B cell (primary cell): ENCODE measurements at regions not wholly inside any gene's neighbourhood (a gene's known extent, or its start where the extent isn't known, plus 50 kb on each side); places are given as distances from the start of the nearest gene placed in this dataset.
"Not testable (repeated sequence)": the region's sequence is repeated elsewhere in the genome, so short reads cannot be mapped to it uniquely, and the experiment has no call there.

Source experiments
- ATAC-seq: fragments of 200-7000 bp; cut with Tn5 transposase; one replicate; pipeline ENCODE4 v1.10.0; 2021; ENCODE audit warnings: low read depth, mild to moderate bottlenecking, moderate number of reproducible peaks, moderate library complexity
- CTCF ChIA-PET: fragments of 350-600 bp; sonication (Branson Sonifier 250); formaldehyde crosslinking; loops from one replicate; lab custom pipeline; 2021; ENCODE audit warnings: antibody characterized with exemption, inconsistent platforms; lab: Charles Lee
- POLR2A ChIA-PET: fragments of 350-600 bp; sonication (Branson Sonifier 250); formaldehyde crosslinking; loops from one replicate; lab custom pipeline; 2021; ENCODE audit warnings: antibody characterized with exemption; lab: Charles Lee
- DNase-seq: peaks from one replicate; pipeline ENCODE4 v3.0.0; 2013
- H2AFZ ChIP-seq: 2 replicates; pipeline ENCODE4 v1.6.1; 2012; ENCODE audit warnings: mild to moderate bottlenecking, low read depth, low read length; ENCODE audit not compliant: insufficient read depth, poor library complexity, severe bottlenecking
- H3K27ac ChIP-seq, 2 donors: 1 replicate in 1 of 2; 2 replicates in 1 of 2; pipeline ENCODE4 v1.5.1; 2012 to 2013; ENCODE audit warnings: low read length in 2 of 2, mild to moderate bottlenecking in 2 of 2, moderate library complexity in 1 of 2
- H3K27me3 ChIP-seq, 4 experiments: fragments of 200-600 bp in 1 of 4; sonication (generic) in 1 of 4; replicated peaks in 1 of 4; 1 replicate in 2 of 4; 2 replicates in 2 of 4; pipeline versions ENCODE4 v1.6.1 to v1.7.0; 2013 to 2016; ENCODE audit warnings: low read length in 3 of 4, mild to moderate bottlenecking in 2 of 4, mixed read lengths in 1 of 4, moderate library complexity in 1 of 4; ENCODE audit not compliant: insufficient read depth in 4 of 4, control insufficient read depth in 3 of 4; ENCODE audit errors: control extremely low read depth in 1 of 4
- H3K36me3 ChIP-seq, 2 experiments: replicated peaks in 1 of 2; 1 replicate in 1 of 2; 2 replicates in 1 of 2; pipeline versions ENCODE4 v1.6.1 to v1.7.1; 2013; ENCODE audit warnings: low read length in 1 of 2; ENCODE audit not compliant: insufficient read depth in 2 of 2, control insufficient read depth in 1 of 2; ENCODE audit errors: control extremely low read depth in 1 of 2, extremely low read depth in 1 of 2
- H3K4me1 ChIP-seq, 2 donors: fragments of 200-600 bp in 1 of 2; sonication (generic) in 1 of 2; 1 replicate in 1 of 2; 2 replicates in 1 of 2; pipeline versions ENCODE4 v1.5.1 to v1.6.1; 2013 to 2017; ENCODE audit warnings: low read length in 2 of 2; ENCODE audit not compliant: control insufficient read depth in 2 of 2, insufficient read depth in 2 of 2
- H3K4me2 ChIP-seq: replicated peaks from 2 replicates; pipeline ENCODE3; 2012; ENCODE audit warnings: mild to moderate bottlenecking, low read depth, low read length; ENCODE audit not compliant: poor library complexity, severe bottlenecking
- H3K4me3 ChIP-seq, 5 experiments: fragments of 200-600 bp in 1 of 5; sonication (generic) in 1 of 5; 1 replicate in 3 of 5; 2 replicates in 2 of 5; pipeline versions ENCODE4 v1.5.1 to v1.7.0; 2011 to 2016; ENCODE audit warnings: low read length in 4 of 5, mild to moderate bottlenecking in 4 of 5, low read depth in 2 of 5, control low read depth in 1 of 5, moderate library complexity in 1 of 5; ENCODE audit not compliant: insufficient read depth in 1 of 5; ENCODE audit errors: control extremely low read depth in 1 of 5, extremely low read depth in 1 of 5
- H3K79me2 ChIP-seq: fragments of 200-600 bp; sonication (generic); one replicate; pipeline ENCODE4 v1.6.0; 2016; ENCODE audit warnings: low read length; ENCODE audit not compliant: control insufficient read depth, insufficient read depth
- H3K9ac ChIP-seq: fragments of 200-600 bp; sonication (generic); 2 replicates; pipeline ENCODE4 v1.6.1; 2017; ENCODE audit warnings: mild to moderate bottlenecking, low read length, moderate library complexity
- H3K9me3 ChIP-seq, 3 donors: one replicate each; pipeline versions ENCODE4 v1.6.1 to v1.7.1; 2013; ENCODE audit warnings: low read length in 2 of 3; ENCODE audit not compliant: control insufficient read depth in 2 of 3, insufficient read depth in 1 of 3; ENCODE audit errors: control extremely low read depth in 1 of 3
- H4K20me1 ChIP-seq: 2 replicates; pipeline ENCODE4 v1.6.0; 2012; ENCODE audit warnings: mild to moderate bottlenecking, low read length; ENCODE audit not compliant: insufficient read depth, control insufficient read depth, poor library complexity, severe bottlenecking
- H3K27ac Mint-ChIP-seq: one replicate; pipeline ENCODE4 v1.8.0; 2021; ENCODE audit warnings: mixed read lengths
- H3K27me3 Mint-ChIP-seq: one replicate; pipeline ENCODE4 v1.8.0; 2021; ENCODE audit warnings: mixed read lengths
- H3K4me1 Mint-ChIP-seq: one replicate; pipeline ENCODE4 v1.8.0; 2021; ENCODE audit warnings: mixed read lengths
- H3K4me3 Mint-ChIP-seq: one replicate; pipeline ENCODE4 v1.8.0; 2021; ENCODE audit warnings: mixed read lengths
- H3K9me3 Mint-ChIP-seq: one replicate; pipeline ENCODE4 v1.8.0; 2022; ENCODE audit warnings: mixed read lengths; ENCODE audit not compliant: insufficient read depth
- CTCF ChIP-seq: fragments of 200-600 bp; IDR thresholded peaks from one replicate; pipeline ENCODE4 v1.8.0; 2022; ENCODE audit warnings: antibody characterized with exemption, mild to moderate bottlenecking
- EZH2 ChIP-seq: IDR thresholded peaks from 2 replicates; pipeline ENCODE4 v1.6.1; 2012; ENCODE audit warnings: borderline replicate concordance, low read depth, mild to moderate bottlenecking, moderate library complexity, low read length; ENCODE audit not compliant: insufficient read depth, poor library complexity, severe bottlenecking
- WGBS: methylation state at CpG from one replicate; pipeline ENCODE4 v1.1.5; 2013; ENCODE audit warnings: missing lambda C conversion rate; ENCODE audit not compliant: insufficient coverage; 5-methylcytosine and 5-hydroxymethylcytosine counted together
- intact Hi-C: fragments of 100-400 bp; cut with micrococcal nuclease; formaldehyde crosslinking; loops from one replicate; pipeline ENCODE4 v1.10.0; 2022

GRCh38 chr12:131245161-131245560 is 291.5 kb downstream of the ADGRD1 start:
- H3K4me2 ChIP-seq, H3K4me1 Mint-ChIP-seq, H3K27me3 ChIP-seq, H3K4me3 ChIP-seq, ATAC-seq, DNase-seq, H3K27me3 Mint-ChIP-seq, intact Hi-C loops, H4K20me1 ChIP-seq, H2AFZ ChIP-seq, H3K9ac ChIP-seq, H3K9me3 ChIP-seq, H3K4me1 ChIP-seq, H3K9me3 Mint-ChIP-seq, CTCF ChIA-PET, H3K79me2 ChIP-seq, H3K27ac Mint-ChIP-seq, POLR2A ChIA-PET, H3K27ac ChIP-seq, H3K36me3 ChIP-seq, H3K4me3 Mint-ChIP-seq: not testable (repeated sequence)
- WGBS: 74% methylated on average over 8 of the region's 8 CpGs

DNA sequence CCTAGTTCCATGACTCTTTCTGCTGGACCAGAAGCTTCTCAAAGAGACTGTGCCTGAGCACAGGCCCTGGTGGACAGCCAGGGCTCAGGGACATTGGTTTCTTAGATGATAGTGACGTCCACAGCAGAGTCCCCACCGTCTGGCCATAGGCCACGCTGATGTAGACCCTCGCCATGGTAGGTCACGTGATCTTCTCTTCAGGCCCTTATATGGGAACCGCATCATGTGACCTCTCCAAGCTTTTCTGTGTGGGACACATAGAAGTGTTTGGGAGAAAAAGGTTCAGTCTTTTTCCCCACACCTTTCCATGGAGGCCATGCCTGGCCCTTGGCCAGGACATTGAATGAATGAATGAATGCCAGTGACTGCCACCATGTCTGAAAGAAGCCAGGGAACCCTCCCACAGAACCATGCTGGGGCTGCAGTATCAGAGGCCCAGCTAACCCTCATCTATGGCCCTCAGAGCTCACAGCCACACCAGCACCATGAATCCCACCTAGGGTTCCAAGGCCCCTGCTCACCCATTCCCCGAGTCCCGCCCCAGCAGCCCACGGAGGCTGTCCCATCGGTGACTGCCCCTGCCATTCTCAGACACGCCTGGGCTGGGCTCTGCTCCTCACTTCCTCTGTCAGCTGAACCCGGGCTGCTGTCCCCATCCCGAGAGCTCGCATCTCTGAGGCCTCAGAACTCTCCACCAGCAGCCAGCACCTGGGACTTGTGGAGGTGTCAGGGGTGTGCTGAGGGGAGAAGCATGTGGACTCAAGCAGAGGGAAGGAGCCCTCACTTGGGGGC is 292.1 kb downstream of the ADGRD1 start:
- no peaks in the 10 kb centered on the region for H3K79me2 ChIP-seq
- DNase-seq: no peak
- ChIA-PET POLR2A (no interaction called here), CTCF (no interaction called here)
- WGBS: 91% methylated on average over 14 of the region's 14 CpGs
- no peak overlapping the region for H3K27ac ChIP-seq
- no peak overlapping the region for H3K4me3 ChIP-seq
- no peak overlapping the region for H3K9ac ChIP-seq
- H3K9me3 Mint-ChIP-seq: no peaks in the 10 kb centered on the region
- H3K36me3 ChIP-seq: no peaks in the 10 kb centered on the region
- no peak for TF ChIP-seq EZH2
- no peak for TF ChIP-seq CTCF
- H3K4me3 Mint-ChIP-seq: no peak overlapping the region
- no peak overlapping the region for H2AFZ ChIP-seq
- peaks cover 2% of the 10 kb centered on the region for H3K27me3 Mint-ChIP-seq
- no peak overlapping the region for H3K27ac Mint-ChIP-seq
- H4K20me1 ChIP-seq: no peaks in the 10 kb centered on the region
- H3K4me1 Mint-ChIP-seq: no peaks in the 10 kb centered on the region
- no peaks in the 10 kb centered on the region for H3K4me1 ChIP-seq
- no peak overlapping the region for H3K4me2 ChIP-seq
- H3K27me3 ChIP-seq: no peaks in the 10 kb centered on the region
- H3K9me3 ChIP-seq: peaks cover 0 to 4% (median 0%) of the 10 kb centered on the region in 3 donors
- no peak for ATAC-seq
- intact Hi-C loops: no loop called here

- H3K27ac ChIP-seq, H3K36me3 ChIP-seq, H3K4me1 ChIP-seq, H3K79me2 ChIP-seq, H3K27me3 Mint-ChIP-seq, H2AFZ ChIP-seq, H3K9me3 ChIP-seq, H3K4me2 ChIP-seq, intact Hi-C loops, DNase-seq, H3K9ac ChIP-seq, H3K27ac Mint-ChIP-seq, CTCF ChIA-PET, H4K20me1 ChIP-seq, ATAC-seq, H3K4me3 Mint-ChIP-seq, H3K27me3 ChIP-seq, H3K4me3 ChIP-seq, POLR2A ChIA-PET, H3K9me3 Mint-ChIP-seq, H3K4me1 Mint-ChIP-seq: not testable (repeated sequence)
- 89% methylated on average over 10 of the region's 15 CpGs for WGBS
Observed at GRCh38 chr12:131247026-131247725, 293.5 kb downstream of the ADGRD1 start.
